T47D (cell line): ENCODE measurements at regions not wholly inside any gene's neighbourhood (a gene's known extent, or its start where the extent isn't known, plus 50 kb on each side); places are given as distances from the start of the nearest gene placed in this dataset.
"Not testable (repeated sequence)": the region's sequence is repeated elsewhere in the genome, so short reads cannot be mapped to it uniquely, and the experiment has no call there.

Experiments used
- DNase-seq, 2 experiments: peaks; one replicate each; pipeline versions ENCODE4 v3.0.0 to v3.0.0-alpha.2; 2011 to 2012; ENCODE audit warnings: low read depth in 1 of 2, low spot score in 1 of 2
- JUND ChIP-seq: IDR thresholded peaks from 2 replicates; pipeline ENCODE4 v1.6.1; 2012; ENCODE audit warnings: low read depth
- in situ Hi-C: cut with HindIII; loops from 2 replicates; pipeline ENCODE4 v1.10.0; 2016; ENCODE audit warnings: low sequenced_read_pairs, low pct_unique_long_range_greater_than_20kb

GRCh38 chr6:170062915-170063241 is 228.0 kb downstream of the DLL1 start:
- TF ChIP-seq JUND: no peak
- in situ Hi-C loops: no loop called here
- DNase-seq: no peak

DNA sequence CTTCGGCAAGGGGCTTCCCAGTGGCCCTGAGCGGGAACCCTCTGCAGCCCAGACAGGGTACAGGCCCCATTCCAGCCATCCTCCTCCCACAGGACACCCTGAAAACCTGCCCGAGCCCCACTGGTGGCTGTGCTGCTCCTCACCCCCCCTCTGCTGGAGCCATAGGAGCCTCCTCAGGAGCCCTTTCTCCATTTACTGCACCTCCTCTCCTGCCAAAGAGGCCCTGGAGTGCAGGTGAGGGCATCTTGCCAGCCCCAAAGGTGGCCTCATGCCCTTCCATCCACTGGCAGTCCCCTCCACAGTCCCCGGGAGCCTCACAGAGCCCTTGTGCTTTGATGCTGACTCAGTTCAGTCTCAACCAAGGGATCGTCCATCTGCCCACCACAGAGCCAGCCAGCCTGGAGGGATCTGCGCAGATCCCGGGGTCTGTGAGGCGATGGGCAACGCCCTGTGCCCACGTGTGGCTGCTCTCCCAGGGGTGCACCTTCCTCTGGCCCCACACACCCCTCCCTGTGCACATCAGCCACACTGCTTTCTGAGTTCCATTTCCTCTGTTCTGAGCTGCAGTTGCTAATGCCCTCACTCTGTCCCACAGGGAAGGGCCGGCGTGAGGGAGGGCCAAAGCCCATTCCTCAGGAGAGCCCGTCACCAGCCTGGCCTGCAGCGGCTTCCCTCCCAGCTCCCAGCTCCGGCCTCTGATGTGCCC is 228.5 kb downstream of the DLL1 start:
- DNase-seq: no peak
- in situ Hi-C loops: no loop called here
- no peak for TF ChIP-seq JUND

- TF ChIP-seq JUND: no peak
- no peak for DNase-seq
- in situ Hi-C loops: no loop called here
These were observed 231.9 kb downstream of the DLL1 start for GRCh38 chr6:170058878-170059485.

DNA sequence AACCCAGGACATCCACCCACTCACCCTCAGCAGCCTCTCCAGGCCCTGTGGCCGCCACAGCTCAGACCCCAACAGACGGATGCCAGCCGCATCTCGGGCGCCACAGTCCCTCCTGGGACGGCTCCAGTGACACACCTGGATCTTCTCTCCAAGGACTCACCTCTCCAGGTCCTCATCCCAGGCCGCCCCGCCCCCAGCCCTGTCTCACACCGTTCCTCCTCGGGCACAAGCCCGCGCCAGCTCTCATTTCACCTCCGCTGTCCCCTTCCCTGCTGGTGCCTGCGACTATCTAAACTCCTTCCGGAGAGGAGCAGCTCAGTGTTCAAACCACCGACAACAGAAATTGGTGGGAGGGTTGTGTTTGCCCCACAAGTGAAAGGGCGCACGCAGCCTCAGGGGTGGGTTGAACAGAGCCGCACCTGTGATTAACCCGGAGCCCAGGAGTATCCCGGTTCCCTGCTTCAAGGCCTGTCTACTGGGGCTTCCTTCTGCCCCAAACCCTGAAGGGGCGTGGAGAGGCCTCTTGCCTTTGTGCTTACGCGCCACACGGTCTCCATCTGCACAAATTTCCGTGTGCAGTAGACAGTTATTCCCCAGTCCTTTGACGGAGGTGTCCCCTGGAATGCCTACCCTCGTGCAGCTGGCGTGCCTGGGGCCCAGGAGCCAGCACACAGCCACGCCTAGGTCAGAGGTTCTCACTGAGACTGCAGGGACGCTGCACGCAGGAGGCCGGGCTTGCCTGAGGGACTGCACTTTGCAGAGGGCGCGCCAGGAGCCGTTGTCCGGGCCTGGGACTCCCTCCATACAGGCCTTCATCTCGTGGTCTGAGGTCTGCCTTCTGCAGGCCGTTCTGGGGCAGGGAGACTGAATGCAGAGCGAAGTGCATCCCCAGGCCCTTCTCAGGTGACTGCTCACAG is 232.7 kb downstream of the DLL1 start:
- TF ChIP-seq JUND: no peak
- in situ Hi-C loops: no loop called here
- DNase-seq: no peak

GRCh38 chr6:170057034-170057734 is 233.7 kb downstream of the DLL1 start:
- DNase-seq: no peak
- TF ChIP-seq JUND: no peak
- in situ Hi-C loops: no loop called here

- no peak for TF ChIP-seq JUND
- no peak for DNase-seq
- in situ Hi-C loops: no loop called here
These were observed 234.6 kb downstream of the DLL1 start for GRCh38 chr6:170056278-170056711.

GRCh38 chr6:170055797-170056196 is 235.1 kb downstream of the DLL1 start:
- in situ Hi-C loops, DNase-seq: not testable (repeated sequence)

DNA sequence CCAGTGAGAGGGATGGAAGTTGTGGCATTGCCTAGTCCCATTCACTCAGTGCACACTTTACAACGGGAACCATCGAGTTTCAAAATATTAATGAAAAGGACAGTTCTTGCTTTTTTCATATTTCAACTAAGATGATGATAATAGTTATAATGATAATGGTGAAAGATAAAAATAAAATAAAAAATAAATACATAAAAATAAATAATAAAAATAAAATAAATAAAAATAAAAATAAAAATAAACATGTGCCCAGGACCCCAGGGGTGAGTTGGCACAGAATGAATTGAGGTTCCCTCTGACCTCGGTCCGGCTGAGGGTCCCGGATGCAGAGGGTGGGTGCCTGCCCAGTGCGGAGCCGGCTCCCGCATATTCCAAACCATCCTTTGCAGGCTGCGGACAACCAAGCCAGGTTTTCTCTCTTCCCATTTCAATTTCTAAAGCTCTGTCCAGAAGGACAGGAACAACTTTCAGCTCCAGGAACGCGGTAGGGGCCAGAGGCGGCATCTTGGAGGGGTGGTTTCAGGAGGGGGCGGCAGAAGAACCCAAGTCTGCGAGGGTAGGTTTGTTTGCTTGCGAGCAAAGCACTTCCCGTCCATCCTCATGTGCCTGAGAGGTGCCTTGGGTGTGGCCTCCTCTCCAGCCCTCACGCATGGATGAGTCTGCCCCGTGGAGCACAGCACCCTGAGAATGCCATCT is 236.8 kb downstream of the DLL1 start:
- in situ Hi-C loops: no loop called here
- no peak for TF ChIP-seq JUND
- no peak for DNase-seq

DNA sequence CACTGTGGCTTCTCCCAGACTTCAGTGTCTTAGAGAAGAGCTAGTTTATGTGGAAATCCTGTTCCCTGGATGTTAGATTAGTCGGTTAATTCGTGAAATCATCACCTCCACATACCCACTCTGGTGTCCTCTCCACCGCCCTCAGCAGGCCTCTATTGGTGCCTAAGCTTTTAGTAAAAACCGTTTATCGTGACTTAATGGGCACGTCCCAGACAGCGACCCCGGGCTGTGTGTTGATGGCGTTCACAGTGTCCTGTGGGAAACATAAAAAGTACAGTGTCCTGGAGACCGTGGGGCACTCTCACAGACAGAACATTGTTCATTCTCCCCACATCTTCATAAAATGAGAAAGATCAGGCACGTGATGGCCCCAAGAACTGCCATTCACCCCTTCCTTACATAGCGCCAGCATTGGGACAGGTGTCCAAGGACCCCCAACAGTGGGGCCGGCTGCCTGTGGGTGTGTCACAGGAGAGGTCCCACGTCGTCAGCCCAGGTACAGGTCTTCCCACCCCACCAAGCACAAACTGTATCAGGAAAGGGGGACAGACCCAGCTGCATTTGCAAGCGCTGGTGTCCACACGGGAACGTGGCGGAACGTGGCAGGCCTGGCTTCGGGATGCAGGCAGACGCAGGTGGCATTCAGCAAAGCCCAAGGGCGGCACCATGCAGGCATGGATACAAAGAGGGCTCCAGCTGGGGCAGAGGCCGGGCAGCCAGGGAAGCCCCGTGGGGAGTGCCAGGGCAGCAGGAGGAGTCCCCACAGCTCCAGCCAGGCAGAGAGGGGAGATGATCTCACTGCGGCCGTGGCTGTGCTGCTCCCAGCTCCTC is 237.7 kb downstream of the DLL1 start:
- TF ChIP-seq JUND: no peak
- no peak for DNase-seq
- in situ Hi-C loops: no loop called here

DNA sequence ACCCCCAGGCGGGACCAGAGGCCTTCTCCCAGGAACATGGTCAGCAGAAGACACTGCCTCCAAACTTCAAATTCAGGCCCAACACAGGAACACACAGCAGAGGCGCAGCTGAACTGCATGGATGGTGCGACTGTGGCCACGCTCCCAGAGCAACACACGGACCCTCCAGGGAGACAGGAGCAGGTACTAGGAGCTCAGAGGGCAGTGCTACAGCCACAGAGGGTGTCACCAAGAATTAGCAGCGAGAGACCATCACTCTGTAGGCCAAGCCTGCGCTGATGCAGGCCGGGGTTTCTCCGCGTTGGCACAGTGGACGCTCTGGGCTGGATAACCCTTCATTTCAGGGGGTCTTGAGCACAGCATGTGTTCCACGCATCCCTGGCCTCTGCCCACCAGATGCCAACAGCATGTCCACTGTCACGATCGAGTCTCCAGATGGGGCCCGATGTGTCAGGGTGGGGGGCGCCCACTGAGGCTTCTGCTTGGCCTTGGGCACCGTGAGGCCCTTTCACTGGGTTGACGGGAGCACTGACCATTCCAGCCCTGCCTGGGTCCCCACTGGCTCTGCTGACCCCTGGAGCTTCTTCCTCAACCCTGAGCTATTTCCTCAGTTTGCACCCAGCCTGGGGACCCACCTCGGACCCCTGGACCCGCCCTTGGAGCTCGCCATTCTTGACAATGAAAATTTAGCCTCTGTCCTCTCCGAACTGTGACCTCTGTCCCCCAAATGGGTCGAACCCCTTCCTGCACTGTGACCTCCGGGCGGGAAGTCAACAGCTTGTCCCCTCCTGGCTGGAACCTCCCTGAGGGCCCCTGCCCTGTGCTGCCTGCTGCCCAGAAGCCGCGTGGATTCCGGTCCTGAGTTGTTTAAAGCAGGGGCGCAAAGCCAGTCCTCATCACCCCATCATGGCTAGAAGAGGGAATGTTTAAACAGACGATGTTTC is 239.4 kb downstream of the DLL1 start:
- in situ Hi-C loops: no loop called here
- DNase-seq: no peak
- TF ChIP-seq JUND: no peak

DNA sequence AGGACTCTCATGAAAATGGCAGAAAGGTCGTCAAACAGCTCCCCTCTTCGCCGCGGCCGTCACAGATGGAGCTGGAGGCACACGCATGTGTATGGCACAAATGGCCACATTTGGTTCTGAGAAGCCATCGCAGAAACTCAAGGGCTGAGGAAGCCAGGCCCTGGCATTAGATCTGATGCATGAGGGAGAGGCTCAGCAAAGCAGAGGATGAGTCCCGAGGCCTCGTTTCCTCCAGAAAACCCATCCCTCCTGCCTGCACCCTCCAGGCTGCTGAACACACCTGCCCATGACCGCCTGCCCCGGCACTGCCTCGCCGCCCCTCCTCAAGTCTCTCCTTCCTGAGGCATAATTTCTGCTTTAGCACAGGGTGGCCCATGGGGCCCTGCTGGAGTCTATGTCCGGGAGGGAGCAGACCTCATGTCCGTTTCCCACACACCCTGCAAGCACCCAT is 240.3 kb downstream of the DLL1 start:
- TF ChIP-seq JUND: no peak
- in situ Hi-C loops: no loop called here
- DNase-seq: no peak
